ENCODE measurements at regions not wholly inside any gene's neighbourhood (a gene's known extent, or its start where the extent isn't known, plus 50 kb on each side); places are given as distances from the start of the nearest gene placed in this dataset.
A peak's percentile ranks its signal among the peaks of the same experiment; 100 is the strongest.
"Not testable (repeated sequence)": the region's sequence is repeated elsewhere in the genome, so short reads cannot be mapped to it uniquely, and the experiment has no call there.

DNA sequence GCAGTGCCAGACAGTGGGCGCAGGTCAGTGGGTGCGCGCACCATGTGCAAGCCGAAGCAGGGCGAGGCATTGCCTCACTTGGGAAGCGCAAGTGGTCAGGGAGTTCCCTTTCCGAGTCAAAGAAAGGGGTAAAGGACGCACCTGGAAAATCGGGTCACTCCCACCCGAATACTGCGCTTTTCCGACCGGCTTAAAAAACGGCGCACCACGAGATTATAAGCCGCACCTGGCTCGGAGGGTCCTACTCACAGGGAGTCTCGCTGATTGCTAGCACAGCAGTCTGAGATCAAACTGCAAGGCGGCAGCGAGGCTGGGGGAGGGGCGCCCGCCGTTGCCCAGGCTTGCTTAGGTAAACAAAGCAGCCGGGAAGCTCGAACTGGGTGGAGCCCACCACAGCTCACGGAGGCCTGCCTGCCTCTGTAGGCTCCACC lies 77.9 kb downstream of the NR4A2 start:
- peak; percentile 9 for DNase-seq
- in situ Hi-C loops (cut with HindIII; ENCODE audit: low pct_ligation_motif_present, low pct_unique_long_range_greater_than_20kb, low sequenced_read_pairs), result not testable (repeated sequence)

DNA sequence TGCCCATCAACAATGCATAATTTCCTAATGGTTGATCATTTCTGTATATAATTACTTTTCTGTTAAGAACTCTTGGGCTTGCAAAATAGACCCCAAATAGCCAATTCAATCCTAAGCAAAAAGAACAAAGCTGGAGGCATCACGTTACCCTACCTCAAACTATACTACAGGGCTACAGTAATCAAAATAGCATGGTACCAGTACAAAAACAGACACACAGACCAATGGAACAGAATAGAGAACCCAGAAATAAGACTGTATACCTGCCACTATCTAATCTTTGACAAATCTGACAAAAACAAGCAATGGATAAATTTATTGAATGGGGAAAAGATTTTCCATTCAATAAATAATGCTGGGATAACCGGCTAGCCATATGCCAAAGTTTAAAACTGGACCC lies 78.8 kb downstream of the NR4A2 start:
- no peak for DNase-seq
- in situ Hi-C loops (cut with HindIII; ENCODE audit: low pct_ligation_motif_present, low pct_unique_long_range_greater_than_20kb, low sequenced_read_pairs), result no loop called here

DNA sequence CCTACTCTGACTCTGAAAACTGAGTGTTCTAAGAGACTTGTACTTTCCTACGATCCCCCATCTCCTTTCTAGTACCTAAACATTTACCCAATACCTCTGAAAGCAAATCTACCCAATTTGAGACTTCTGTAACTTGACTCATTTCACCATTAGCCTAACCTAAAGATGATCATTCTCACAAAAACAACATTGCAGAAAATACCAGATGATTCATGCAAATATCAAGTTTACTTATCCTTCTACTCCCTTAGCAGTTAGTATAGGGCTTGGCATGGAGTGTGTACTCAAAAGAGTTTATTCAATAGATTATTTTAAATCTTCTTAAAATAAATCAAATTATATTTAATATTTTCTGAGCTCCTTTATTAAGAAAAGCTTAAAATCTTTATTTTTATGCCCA lies 89.6 kb downstream of the NR4A2 start:
- no peak for DNase-seq
- in situ Hi-C loops (cut with HindIII; ENCODE audit: low pct_ligation_motif_present, low pct_unique_long_range_greater_than_20kb, low sequenced_read_pairs), result no loop called here

DNA sequence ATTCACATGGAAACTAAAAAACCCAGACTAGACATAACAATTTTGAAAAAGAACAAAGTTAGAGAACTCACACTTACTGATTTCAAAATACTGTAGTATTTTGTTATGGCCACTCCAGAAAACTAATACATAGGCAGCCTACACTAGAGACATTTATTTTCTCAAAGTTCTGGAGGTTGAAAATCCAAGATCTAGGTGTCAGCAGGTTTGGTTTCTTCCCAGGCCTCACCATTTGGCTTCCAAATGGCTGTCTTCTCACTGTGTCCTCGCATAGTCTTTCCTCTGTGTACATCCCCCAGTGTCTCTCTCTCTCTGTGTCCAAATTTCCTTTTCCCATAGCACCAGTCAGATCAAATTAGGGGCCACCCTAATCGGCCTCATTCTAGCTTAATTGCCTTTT lies 95.0 kb downstream of the NR4A2 start:
- in situ Hi-C loops (cut with HindIII; ENCODE audit: low pct_ligation_motif_present, low pct_unique_long_range_greater_than_20kb, low sequenced_read_pairs), result no loop called here
- DNase-seq, result no peak

DNA sequence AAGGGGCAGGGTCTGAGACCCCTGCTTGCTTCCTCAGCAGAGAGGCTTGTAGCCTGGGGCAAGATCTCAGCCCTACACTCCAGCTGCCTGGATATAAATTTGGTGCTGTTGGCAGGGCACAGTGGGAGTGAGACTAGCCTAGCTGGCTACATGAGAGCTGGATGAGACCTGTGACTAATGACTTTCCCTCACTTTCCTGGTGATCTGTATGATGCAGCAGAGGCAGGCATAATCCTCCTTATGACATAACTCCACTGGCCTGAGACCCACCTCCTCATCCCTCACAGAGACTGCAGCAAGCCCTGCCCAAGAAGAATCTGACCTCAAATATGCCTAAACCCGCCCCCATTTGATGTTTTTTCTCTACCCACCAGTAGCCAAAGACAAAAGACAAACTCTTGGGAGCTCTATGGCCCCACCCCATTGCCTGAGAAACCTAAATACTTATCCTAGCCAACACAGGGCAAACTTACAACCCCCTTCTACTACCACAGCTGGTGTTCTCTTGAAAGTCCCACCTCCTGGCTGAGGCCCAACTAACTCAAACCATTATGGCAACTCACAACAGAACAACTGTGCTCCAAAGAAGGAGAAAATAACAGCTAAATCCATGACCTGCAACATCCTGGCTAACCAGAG lies 102.7 kb downstream of the NR4A2 start:
- no peak for DNase-seq
- in situ Hi-C loops (cut with HindIII; ENCODE audit: low pct_ligation_motif_present, low pct_unique_long_range_greater_than_20kb, low sequenced_read_pairs), result no loop called here

DNA sequence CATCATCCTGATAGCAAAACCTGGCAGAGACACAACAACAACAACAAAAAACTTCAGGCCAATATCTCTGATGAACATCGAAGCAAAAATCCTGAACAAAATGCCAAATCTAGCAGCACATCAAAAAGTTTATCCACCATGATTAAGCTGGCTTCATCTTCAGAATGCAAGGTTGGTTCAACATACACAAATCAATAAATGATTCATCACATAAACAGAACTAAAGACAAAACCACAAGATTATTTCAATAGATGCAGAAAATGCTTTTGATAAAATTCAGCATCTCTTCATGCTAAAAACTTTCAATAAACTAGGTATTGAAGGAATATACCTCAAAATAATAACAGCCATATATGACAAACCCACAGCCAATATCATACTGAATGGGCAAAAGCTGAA lies 109.2 kb downstream of the NR4A2 start:
- in situ Hi-C loops (cut with HindIII; ENCODE audit: low pct_ligation_motif_present, low pct_unique_long_range_greater_than_20kb, low sequenced_read_pairs), result not testable (repeated sequence)

DNA sequence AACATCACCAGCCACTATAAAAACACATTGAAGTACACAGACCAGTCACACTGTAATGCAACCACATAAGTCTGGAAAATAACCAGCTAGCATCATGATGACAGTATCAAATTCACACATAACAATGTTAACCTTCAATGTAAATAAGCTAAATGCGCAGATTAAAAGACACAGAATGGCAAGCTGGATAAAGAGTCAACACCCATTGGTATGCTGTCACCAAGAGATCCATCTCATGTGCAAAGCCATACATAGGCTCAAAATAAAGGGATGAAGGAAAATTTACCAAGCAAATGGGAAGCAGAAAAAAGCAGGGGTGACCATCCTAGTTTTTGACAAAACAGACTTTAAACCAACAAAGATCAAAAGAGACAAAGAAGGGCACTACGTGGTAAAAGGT lies 110.8 kb downstream of the NR4A2 start:
- no peak for DNase-seq
- in situ Hi-C loops (cut with HindIII; ENCODE audit: low pct_ligation_motif_present, low pct_unique_long_range_greater_than_20kb, low sequenced_read_pairs), result no loop called here

More for the DNA sequence above, 109.2 kb downstream of the NR4A2 start:
- not testable (repeated sequence) for DNase-seq

DNA sequence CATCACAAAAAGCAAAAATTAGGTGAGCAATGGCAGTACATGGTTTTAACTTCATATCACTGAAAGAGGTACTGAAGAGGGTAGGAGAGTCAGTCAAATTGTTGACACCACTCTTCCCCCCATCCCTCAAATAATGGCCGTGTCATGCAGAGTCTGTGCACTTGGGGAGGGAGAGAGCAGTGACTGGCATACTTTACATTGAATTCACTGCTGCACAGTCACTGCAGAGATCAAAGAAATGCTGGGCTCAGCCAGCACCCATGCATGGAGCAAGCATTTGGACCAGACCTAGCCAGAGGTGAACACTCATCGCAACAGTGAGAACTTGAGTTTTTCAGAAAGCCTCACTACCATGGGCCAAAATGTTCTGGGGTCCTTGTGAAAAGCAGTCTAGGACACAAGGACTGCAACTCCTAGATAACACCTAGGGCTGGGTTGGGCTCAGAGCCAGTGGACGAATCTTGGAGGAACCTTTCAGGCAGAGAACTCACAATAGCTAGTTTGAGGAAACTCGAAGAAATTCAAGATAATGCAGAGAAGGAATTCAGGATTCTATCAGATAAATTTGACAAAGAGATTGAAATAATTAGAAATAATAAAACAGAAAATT lies 112.9 kb downstream of the NR4A2 start:
- in situ Hi-C loops (cut with HindIII; ENCODE audit: low pct_ligation_motif_present, low pct_unique_long_range_greater_than_20kb, low sequenced_read_pairs), result no loop called here

DNA sequence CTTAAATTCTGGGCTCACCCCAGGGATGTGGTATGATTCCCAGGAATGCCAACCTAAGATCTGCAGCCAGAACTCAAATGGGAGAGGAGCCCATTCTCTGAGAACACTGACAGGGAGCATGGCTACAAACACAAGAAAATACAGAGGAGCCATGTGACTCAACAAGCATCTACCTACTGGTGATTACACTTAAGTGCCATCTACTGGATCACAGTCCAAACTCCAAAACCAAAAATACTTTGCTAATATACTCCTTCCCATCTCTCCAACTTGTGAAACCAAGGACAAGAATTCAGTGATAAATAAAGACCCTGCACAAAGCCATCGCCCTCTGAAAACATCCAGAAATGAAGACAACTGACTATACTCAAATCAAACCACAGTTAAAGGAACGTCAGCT lies 116.9 kb downstream of the NR4A2 start:
- in situ Hi-C loops (cut with HindIII; ENCODE audit: low pct_ligation_motif_present, low pct_unique_long_range_greater_than_20kb, low sequenced_read_pairs), result no loop called here
- no peak for DNase-seq

More for the DNA sequence above, 112.9 kb downstream of the NR4A2 start:
- DNase-seq, result no peak

DNA sequence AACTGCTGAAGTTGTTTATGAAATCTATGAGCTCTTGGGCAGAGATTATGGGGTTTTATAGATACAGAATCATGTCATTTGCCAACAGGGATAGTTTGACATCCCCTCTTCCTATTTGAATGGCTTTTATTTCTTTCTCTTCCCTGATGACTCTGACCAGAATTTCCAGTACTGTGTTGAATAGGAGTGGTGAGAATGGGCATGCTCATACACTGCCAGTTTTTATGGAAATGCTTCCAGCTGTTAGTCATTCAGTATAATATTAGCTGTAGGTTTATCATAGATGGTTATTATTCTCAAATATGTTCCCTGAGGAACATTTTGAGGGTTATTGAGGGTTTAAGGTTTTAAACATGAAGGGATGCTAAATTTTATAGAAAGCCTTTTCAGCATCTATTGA lies 121.2 kb downstream of the NR4A2 start:
- no peak for DNase-seq
- in situ Hi-C loops (cut with HindIII; ENCODE audit: low pct_ligation_motif_present, low pct_unique_long_range_greater_than_20kb, low sequenced_read_pairs), result no loop called here

DNA sequence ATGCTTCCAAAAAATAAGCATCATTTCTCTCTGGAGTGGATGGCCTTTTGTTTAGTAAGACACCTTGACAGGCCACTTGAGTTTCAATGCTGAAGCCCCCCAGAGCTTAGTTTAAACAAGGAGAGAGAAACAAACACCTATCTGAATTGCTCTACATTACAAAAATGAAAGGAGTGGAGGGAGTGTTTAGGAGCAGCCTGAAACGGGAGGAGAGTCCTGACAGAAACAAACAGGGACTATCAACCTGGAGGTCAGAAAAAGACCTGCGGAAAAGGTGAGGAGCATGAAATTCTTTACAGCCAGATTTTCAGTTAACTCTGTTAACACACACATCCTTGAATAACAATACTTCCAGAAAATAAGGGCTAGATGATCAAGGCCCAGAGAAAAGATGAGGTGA lies 126.2 kb downstream of the NR4A2 start:
- no peak for DNase-seq
- in situ Hi-C loops (cut with HindIII; ENCODE audit: low pct_ligation_motif_present, low pct_unique_long_range_greater_than_20kb, low sequenced_read_pairs), result no loop called here

DNA sequence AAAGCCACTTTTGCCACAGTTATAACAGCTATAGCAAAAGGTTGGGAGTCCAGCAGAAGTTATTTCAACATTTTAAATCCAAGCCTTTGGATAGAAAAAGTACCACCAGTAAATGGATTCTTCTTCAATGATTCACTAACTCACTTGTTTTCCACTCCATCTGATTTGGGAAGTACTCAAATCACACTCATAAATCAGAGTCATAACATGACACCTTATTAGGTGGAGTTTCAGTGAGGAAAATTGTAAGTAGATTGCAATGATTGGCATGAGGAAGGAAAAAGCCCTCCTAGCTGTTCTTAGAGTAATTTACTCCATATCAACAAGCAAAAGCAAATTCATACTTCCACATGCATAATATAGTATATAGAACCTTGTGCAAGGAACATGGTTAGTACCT lies 132.9 kb downstream of the NR4A2 start:
- no peak for DNase-seq

DNA sequence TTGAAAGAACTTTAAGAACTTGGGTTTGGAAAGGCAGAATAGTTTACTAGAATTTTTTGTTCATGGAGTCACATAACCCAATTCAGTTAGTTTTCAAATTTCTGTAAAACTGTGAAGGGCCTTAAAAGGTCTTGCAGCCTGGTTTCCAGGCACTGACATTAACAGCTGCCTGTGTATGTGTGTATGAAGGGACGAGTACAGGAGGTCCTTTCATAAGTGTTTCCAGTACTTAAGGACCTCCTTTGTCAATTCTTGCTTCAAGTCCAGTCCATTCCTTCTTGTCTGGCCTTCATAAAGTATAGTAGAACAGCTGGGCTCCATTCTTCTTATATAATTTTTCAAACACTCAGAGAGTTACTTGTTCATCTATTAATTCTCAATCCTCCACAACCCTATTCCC lies 136.5 kb downstream of the NR4A2 start:
- in situ Hi-C loops (cut with HindIII; ENCODE audit: low pct_ligation_motif_present, low pct_unique_long_range_greater_than_20kb, low sequenced_read_pairs), result no loop called here

More for the DNA sequence above, 132.9 kb downstream of the NR4A2 start:
- in situ Hi-C loops (cut with HindIII; ENCODE audit: low pct_ligation_motif_present, low pct_unique_long_range_greater_than_20kb, low sequenced_read_pairs), result no loop called here

DNA sequence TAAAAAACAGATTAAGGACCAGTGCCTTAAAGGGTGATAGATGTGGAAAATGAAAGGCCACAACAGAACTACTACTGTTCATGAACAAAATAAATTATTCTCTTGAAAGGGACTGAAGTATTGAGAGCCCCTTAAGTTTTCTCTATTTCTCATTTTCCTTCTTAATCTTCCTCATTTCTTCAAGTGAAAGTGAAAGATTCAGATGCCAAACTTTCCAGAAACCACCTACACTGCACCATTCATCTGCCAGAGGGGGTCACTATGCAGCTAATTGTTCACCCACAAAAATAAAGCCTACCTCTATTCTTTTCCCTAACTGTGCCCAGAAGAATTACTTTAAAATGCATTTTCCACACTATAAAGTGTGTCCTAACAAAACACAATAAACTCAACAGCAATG lies 140.1 kb downstream of the NR4A2 start:
- DNase-seq, result peak; percentile 35
- in situ Hi-C loops (cut with HindIII; ENCODE audit: low pct_ligation_motif_present, low pct_unique_long_range_greater_than_20kb, low sequenced_read_pairs), result no loop called here

More for the DNA sequence above, 136.5 kb downstream of the NR4A2 start:
- DNase-seq, result no peak

DNA sequence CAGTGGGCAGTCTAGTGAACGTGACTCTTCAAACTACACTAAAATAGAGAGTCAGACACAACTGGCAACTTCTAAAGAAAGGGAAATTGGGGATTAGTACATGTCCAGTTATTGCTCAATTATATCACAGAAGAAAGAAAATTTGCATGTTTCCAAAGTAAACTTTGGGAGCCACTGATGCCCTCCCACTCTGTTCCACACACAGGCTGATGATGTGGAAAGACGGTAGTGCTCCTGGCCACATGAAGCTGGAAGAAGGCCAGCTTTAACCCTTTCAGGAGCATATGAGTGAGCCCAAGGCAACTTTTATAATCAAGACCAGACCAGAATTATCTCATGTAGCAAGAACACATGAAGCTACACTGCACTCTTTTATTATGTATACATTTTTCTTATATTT lies 141.0 kb downstream of the NR4A2 start:
- in situ Hi-C loops (cut with HindIII; ENCODE audit: low pct_ligation_motif_present, low pct_unique_long_range_greater_than_20kb, low sequenced_read_pairs), result no loop called here
- DNase-seq, result no peak

DNA sequence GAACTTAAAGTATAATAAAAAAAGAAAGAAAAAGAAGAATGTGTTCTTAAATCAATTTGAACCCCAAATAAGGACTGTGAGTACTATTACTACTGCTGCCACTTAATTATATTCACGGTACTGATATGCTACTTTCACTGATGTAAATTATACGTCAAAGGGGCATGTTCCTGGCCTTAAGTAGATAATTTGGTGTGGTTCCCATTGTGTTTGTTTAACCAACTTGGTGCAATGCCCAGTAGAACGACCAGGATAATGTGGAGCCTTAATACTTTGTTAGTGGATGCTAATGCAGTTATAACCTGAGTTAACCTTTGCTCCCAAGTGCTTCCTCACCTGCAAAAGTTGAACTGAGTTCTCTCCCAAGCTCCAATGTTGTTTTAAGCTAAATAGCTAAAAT lies 142.0 kb downstream of the NR4A2 start:
- DNase-seq, result no peak
- in situ Hi-C loops (cut with HindIII; ENCODE audit: low pct_ligation_motif_present, low pct_unique_long_range_greater_than_20kb, low sequenced_read_pairs), result no loop called here

DNA sequence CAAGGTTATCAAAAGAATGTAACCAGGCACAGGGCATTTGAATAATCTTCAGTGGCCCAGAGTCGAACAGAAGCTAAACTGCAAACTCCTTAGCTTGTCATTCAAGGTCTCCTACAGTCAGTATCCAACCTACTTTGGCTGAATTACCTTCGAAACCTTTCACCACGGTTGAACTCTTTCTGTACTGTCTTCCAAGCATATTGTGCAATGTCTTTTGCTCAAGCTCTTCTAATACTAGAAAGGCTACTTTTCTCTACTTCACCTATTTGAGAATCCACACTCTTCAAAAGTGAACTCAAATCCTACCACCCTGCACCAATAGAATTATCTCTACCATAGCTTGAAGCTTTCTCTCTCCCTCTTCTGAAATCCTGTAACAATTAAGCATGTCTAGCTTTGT lies 142.9 kb downstream of the NR4A2 start:
- in situ Hi-C loops (cut with HindIII; ENCODE audit: low pct_ligation_motif_present, low pct_unique_long_range_greater_than_20kb, low sequenced_read_pairs), result no loop called here

DNA sequence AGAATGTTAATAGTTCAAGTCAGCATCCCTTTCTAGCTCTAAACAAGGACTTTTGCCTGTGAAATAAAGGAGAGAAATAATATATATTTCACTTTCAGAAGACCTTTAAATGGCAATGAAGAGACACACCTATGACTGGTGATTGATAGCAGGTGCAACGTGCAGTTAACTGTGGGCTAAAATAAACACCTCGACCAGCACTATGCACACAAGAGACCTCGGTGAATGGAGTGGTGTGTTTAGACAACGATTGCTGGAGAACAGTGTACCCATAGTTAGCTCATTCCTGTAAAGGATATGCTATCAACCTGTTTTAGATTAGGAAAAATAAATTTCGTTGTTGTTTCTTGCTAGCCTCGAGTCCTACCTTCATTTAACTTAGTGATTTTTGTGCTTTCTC lies 143.4 kb downstream of the NR4A2 start:
- DNase-seq, result no peak
- in situ Hi-C loops (cut with HindIII; ENCODE audit: low pct_ligation_motif_present, low pct_unique_long_range_greater_than_20kb, low sequenced_read_pairs), result no loop called here

More for the DNA sequence above, 142.9 kb downstream of the NR4A2 start:
- DNase-seq, result no peak

DNA sequence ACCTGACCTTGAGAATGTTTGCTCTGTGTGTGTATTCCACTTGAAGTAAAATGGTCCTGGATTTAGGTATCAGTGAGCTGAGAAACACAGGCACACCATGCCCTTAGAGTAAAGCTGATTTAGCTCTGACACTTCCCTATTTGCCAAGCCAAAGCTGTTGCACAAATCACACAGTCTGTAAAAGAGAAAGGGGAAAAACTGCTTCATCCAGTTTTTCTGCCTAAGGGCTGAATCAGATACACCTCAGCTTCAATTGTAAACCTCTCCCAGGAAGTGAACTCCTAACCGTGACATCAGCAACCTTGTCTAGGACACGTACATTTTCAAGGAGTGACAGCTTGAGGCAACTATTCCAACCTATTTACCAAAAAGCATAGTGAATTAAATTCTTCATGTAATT lies 150.4 kb downstream of the NR4A2 start:
- DNase-seq, result no peak
- in situ Hi-C loops (cut with HindIII; ENCODE audit: low pct_ligation_motif_present, low pct_unique_long_range_greater_than_20kb, low sequenced_read_pairs), result no loop called here

DNA sequence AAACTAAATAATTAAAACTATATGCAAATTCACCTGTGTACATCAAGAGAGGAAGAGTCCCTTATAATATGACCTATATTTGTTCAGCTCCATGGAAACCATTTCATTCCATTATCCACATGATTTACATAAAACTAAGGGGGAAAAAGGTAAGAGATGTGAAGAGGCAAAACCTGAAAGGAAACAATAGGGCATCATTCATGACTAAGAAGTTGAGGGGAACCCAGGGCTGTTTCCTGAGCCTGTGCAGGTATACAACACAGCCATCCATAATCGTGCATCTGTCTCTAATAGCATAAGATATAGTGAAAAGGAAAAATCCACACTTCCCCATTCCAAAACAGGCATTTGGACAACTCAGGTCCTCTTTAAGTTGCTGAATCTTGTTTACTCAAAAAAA lies 151.3 kb downstream of the NR4A2 start:
- no peak for DNase-seq
- in situ Hi-C loops (cut with HindIII; ENCODE audit: low pct_ligation_motif_present, low pct_unique_long_range_greater_than_20kb, low sequenced_read_pairs), result no loop called here

Measured in ACHN (cell line).